ENCODE measurements at regions not wholly inside any gene's neighbourhood (a gene's known extent, or its start where the extent isn't known, plus 50 kb on each side); places are given as distances from the start of the nearest gene placed in this dataset.

GRCh38 chr4:11134705-11135104 lies 294.0 kb downstream of the HS3ST1 start:
- H3K79me2 ChIP-seq (ENCODE audit: insufficient read depth, low read length): no peaks in the 10 kb centered on the region
- H3K9me3 ChIP-seq (ENCODE audit: control insufficient read depth in 1 of 2, insufficient read depth in 1 of 2, low read depth in 1 of 2, low read length in 2 of 2): no peaks in the 10 kb centered on the region
- no peak overlapping the region for H3K4me2 ChIP-seq (ENCODE audit: low read length)
- POLR2A ChIA-PET: no interaction called here
- H3K9ac ChIP-seq (ENCODE audit: low read length): no peak overlapping the region
- DNase-seq (ENCODE audit: low read depth, low spot score) (no peak), ATAC-seq (no peak)
- no peak overlapping the region for H3K27ac ChIP-seq (ENCODE audit: low read depth, low read length)
- no peaks in the 10 kb centered on the region for H3K9me2 ChIP-seq (ENCODE audit: insufficient read depth)
- peaks cover 0 to 6% of the 10 kb centered on the region in 2 experiments; a peak in 1 of 4 replicates for H3K4me1 ChIP-seq (ENCODE audit: control insufficient read depth in 1 of 2, insufficient read depth in 2 of 2, low read length in 2 of 2)
- no peak overlapping the region for H3K4me3 ChIP-seq (replicated peaks in 1 of 2; ENCODE audit: low read depth in 1 of 2, low read length in 2 of 2)
- intact Hi-C loops (cut with micrococcal nuclease): no loop called here
- no peaks in the 10 kb centered on the region for H3K36me3 ChIP-seq (ENCODE audit: control insufficient read depth in 1 of 2, insufficient read depth in 2 of 2, low read length in 2 of 2)
- RAD21 ChIA-PET (ENCODE audit: low non-redundant PET in 1 of 2, low total read pairs in 2 of 2, uncharacterized antibody in 2 of 2, unreplicated experiment in 2 of 2): no interaction called here
- no peak overlapping the region for H2AFZ ChIP-seq (ENCODE audit: low read depth, low read length, poor library complexity, severe bottlenecking)
- no peaks in the 10 kb centered on the region for H4K20me1 ChIP-seq (ENCODE audit: insufficient read depth)
- no peaks in the 10 kb centered on the region for H3K27me3 ChIP-seq (ENCODE audit: insufficient read depth, low read length)
- TF ChIP-seq YY1 (IDR thresholded peaks at IDR 0.05; ENCODE audit: extremely low read depth, insufficient replicate concordance, low read depth, low read length) (no peak), EZH2phosphoT487 (IDR thresholded peaks at IDR 0.05; ENCODE audit: borderline replicate concordance) (no peak), POLR2A (IDR thresholded peaks at IDR 0.05; ENCODE audit: borderline replicate concordance, extremely low read depth, insufficient read depth, insufficient read length) (no peak), REST (IDR thresholded peaks at IDR 0.05; ENCODE audit: low read depth) (no peak), EGR1 (IDR thresholded peaks at IDR 0.05; ENCODE audit: low read depth) (no peak), ZBTB33 (IDR thresholded peaks at IDR 0.05; ENCODE audit: extremely low read depth, insufficient replicate concordance, low read length) (no peak), CTCF (IDR thresholded peaks at IDR 0.05 in 2 of 3, conservative IDR thresholded peaks at IDR 0.05 in 1 of 3; ENCODE audit: borderline replicate concordance in 1 of 3, insufficient read depth in 1 of 3, low read depth in 2 of 3, low read length in 2 of 3) (no peak), SRF (IDR thresholded peaks at IDR 0.05; ENCODE audit: low read depth) (no peak), MAX (IDR thresholded peaks at IDR 0.05) (no peak), POLR2AphosphoS5 (IDR thresholded peaks at IDR 0.05; ENCODE audit: low read depth, low read length) (no peak), FOSL1 (IDR thresholded peaks at IDR 0.05; ENCODE audit: low read depth) (no peak), ELF1 (IDR thresholded peaks at IDR 0.05; ENCODE audit: borderline replicate concordance, low read depth) (no peak), JUND (IDR thresholded peaks at IDR 0.05) (no peak), EZH2 (IDR thresholded peaks at IDR 0.05) (no peak)
- BruUV-seq (replicated peaks): no TSS peak
- CTCF ChIA-PET: no interaction called here
